HFFc6 (cell line): ENCODE measurements at regions not wholly inside any gene's neighbourhood (a gene's known extent, or its start where the extent isn't known, plus 50 kb on each side); places are given as distances from the start of the nearest gene placed in this dataset.

Experiments used
- DNase-seq: peaks from one replicate; pipeline ENCODE4 v3.0.0-alpha.2; 2018
- H3K27ac Mint-ChIP-seq: 2 replicates; pipeline ENCODE4 v1.8.0; 2020; ENCODE audit warnings: mild to moderate bottlenecking, mixed read lengths
- H3K27me3 Mint-ChIP-seq: 2 replicates; pipeline ENCODE4 v1.8.0; 2021; ENCODE audit warnings: mild to moderate bottlenecking, moderate library complexity, mixed read lengths; ENCODE audit not compliant: insufficient read depth
- H3K36me3 Mint-ChIP-seq: 2 replicates; pipeline ENCODE4 v1.8.0; 2021; ENCODE audit warnings: low read depth, mixed read lengths
- H3K4me1 Mint-ChIP-seq: 2 replicates; pipeline ENCODE4 v1.8.0; 2020; ENCODE audit warnings: low read depth, mixed read lengths
- H3K4me3 Mint-ChIP-seq: 2 replicates; pipeline ENCODE4 v1.8.0; 2020; ENCODE audit warnings: mild to moderate bottlenecking, moderate library complexity, mixed read lengths
- H3K9me3 Mint-ChIP-seq: 2 replicates; pipeline ENCODE4 v1.8.0; 2020; ENCODE audit warnings: mild to moderate bottlenecking, mixed read lengths
- TF ChIP-seq, protein P1 (sequence below): fragments of 200-600 bp; sonication (generic); IDR thresholded peaks from 2 replicates; pipeline ENCODE4 v1.5.0; 2021; ENCODE audit warnings: antibody characterized with exemption, mild to moderate bottlenecking

- TF ChIP-seq, protein P1, sequence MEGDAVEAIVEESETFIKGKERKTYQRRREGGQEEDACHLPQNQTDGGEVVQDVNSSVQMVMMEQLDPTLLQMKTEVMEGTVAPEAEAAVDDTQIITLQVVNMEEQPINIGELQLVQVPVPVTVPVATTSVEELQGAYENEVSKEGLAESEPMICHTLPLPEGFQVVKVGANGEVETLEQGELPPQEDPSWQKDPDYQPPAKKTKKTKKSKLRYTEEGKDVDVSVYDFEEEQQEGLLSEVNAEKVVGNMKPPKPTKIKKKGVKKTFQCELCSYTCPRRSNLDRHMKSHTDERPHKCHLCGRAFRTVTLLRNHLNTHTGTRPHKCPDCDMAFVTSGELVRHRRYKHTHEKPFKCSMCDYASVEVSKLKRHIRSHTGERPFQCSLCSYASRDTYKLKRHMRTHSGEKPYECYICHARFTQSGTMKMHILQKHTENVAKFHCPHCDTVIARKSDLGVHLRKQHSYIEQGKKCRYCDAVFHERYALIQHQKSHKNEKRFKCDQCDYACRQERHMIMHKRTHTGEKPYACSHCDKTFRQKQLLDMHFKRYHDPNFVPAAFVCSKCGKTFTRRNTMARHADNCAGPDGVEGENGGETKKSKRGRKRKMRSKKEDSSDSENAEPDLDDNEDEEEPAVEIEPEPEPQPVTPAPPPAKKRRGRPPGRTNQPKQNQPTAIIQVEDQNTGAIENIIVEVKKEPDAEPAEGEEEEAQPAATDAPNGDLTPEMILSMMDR, result no peak
- Mint-ChIP-seq H3K4me3 (no peak overlapping the region), H3K36me3 (no peaks in the 10 kb centered on the region), H3K27me3 (no peaks in the 10 kb centered on the region; the same call in none of the 2 replicates), H3K9me3 (no peaks in the 10 kb centered on the region; the same call in 1 of the 2 replicates), H3K27ac (no peak overlapping the region), H3K4me1 (no peaks in the 10 kb centered on the region)
- DNase-seq, result no peak
Measured at GRCh38 chr11:87555101-87555500, 517.4 kb downstream of the TMEM135 start.

GRCh38 chr11:87548797-87549196 lies 511.1 kb downstream of the TMEM135 start:
- TF ChIP-seq, protein P1, result no peak
- no peak overlapping the region for H3K4me3 Mint-ChIP-seq
- H3K36me3 Mint-ChIP-seq, result no peaks in the 10 kb centered on the region

DNA sequence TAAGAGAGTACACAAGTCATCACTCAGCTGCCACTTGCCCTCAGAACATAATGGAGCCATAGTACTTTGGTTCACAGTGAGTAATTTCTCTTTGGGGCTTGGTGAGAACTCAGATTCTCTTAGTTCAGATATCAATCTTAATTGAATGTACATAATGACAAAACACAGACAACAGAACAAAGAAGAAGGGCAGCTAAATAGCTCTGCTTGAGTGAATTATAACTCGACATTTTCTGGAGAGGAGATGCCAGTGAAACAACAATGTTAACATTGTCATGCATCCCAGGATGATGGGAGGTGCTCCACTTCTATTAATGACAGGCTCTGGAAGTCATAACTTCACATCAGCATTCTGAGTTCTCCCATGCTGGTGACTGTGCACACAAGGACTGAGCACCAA lies 508.1 kb downstream of the TMEM135 start:
- H3K4me1 Mint-ChIP-seq, result no peaks in the 10 kb centered on the region
- no peak overlapping the region for H3K27ac Mint-ChIP-seq
- no peak overlapping the region for H3K4me3 Mint-ChIP-seq
- DNase-seq, result no peak
- peaks cover 39% of the 10 kb centered on the region for H3K9me3 Mint-ChIP-seq
- TF ChIP-seq, protein P1, result no peak
- H3K27me3 Mint-ChIP-seq, result no peaks in the 10 kb centered on the region
- no peaks in the 10 kb centered on the region for H3K36me3 Mint-ChIP-seq

More at GRCh38 chr11:87548797-87549196, 511.1 kb downstream of the TMEM135 start:
- no peak overlapping the region for H3K27ac Mint-ChIP-seq
- no peaks in the 10 kb centered on the region for H3K4me1 Mint-ChIP-seq
- no peaks in the 10 kb centered on the region; the same call in 1 of the 2 replicates for H3K27me3 Mint-ChIP-seq
- DNase-seq, result no peak
- H3K9me3 Mint-ChIP-seq, result peaks cover 20% of the 10 kb centered on the region

- TF ChIP-seq, protein P1, result no peak
- Mint-ChIP-seq H3K27ac (no peak overlapping the region), H3K4me3 (no peak overlapping the region), H3K36me3 (no peaks in the 10 kb centered on the region), H3K4me1 (no peaks in the 10 kb centered on the region), H3K9me3 (peaks cover 24% of the 10 kb centered on the region), H3K27me3 (no peaks in the 10 kb centered on the region)
- DNase-seq, result no peak
Measured at GRCh38 chr11:87539596-87539995, 501.9 kb downstream of the TMEM135 start.

DNA sequence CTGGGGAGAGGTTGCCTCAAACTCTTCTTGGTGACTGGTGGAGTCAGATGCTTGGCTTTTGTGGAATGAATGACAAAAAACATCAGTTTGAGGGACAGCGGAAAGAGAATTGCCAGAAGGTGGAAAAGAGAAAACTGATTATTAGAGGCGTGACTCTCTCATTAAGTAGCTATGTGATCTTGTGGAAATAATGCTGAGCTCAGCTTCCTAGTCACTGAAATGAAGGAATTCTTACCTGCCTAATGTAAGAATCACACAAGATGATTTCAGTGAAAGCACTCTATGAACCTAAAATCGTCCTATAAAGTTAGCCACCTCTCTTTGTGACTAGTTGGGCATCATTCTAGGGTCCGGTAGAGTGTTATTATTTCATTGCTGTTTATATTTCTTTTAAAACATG lies 498.8 kb downstream of the TMEM135 start:
- Mint-ChIP-seq H3K4me1 (no peaks in the 10 kb centered on the region), H3K27me3 (no peaks in the 10 kb centered on the region), H3K4me3 (no peak overlapping the region), H3K27ac (no peak overlapping the region), H3K9me3 (no peaks in the 10 kb centered on the region), H3K36me3 (no peaks in the 10 kb centered on the region)
- TF ChIP-seq, protein P1, result no peak
- DNase-seq, result no peak

GRCh38 chr11:87536016-87536415 lies 498.3 kb downstream of the TMEM135 start:
- Mint-ChIP-seq H3K36me3 (no peaks in the 10 kb centered on the region), H3K27ac (no peak overlapping the region), H3K9me3 (no peaks in the 10 kb centered on the region), H3K27me3 (no peaks in the 10 kb centered on the region), H3K4me1 (no peaks in the 10 kb centered on the region), H3K4me3 (no peak overlapping the region)
- DNase-seq, result no peak
- TF ChIP-seq, protein P1, result no peak
